ENCODE measurements at regions not wholly inside any gene's neighbourhood (a gene's known extent, or its start where the extent isn't known, plus 50 kb on each side); places are given as distances from the start of the nearest gene placed in this dataset.

DNA sequence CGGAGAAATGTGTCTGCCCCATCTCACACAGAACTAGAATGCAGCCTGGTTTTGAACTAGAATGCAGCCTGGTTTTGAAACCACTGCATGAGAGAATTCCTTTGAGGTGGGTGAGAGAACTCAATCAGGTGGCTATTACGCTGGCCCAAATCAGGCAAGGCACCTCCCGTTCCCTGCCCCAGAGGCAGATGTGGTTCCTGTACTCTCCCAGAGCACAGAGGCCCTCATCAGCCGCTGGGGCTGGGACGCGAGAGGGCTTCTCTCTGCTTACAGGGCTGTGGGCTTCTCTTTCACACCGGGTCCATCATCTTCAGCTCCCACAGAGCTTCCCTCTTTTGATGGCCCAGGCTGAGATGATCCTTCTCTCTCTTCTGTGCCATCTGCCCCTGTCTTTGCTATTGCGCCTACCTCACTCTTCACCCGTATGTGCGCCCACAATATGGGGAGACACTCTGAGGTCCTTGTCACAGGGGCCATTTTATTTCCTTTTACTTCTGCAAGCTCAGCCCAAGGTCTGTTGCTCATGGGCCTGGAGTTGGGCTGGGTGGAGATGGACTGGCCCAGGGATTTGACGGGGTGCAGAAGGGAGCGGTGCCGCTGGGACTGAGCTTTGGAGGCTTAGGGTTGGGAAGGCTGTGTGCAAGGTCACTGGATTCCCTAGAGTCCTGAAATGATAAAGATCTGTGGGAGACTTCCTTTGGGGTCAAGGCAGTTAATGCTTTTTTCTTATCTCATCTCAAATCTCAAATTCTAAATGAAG, 84.4 kb upstream of the HS6ST1 start:
- CTCF ChIA-PET (ENCODE audit: low intra/inter-chr PET ratio): no interaction called here
- Histone ChIP-seq H3K27ac (ENCODE audit: extremely low read depth, low read depth, low read length) (no peak overlapping the region), H3K4me3 (no peak overlapping the region), H2AFZ (ENCODE audit: low read depth, low read length) (no peak overlapping the region), H3K9ac (ENCODE audit: insufficient read depth in 1 of 2, low read depth in 2 of 2, low read length in 2 of 2) (no peak overlapping the region), H3K9me3 (replicated peaks; ENCODE audit: control insufficient read depth, insufficient read depth, low read depth, low read length) (no peaks in the 10 kb centered on the region), H3K79me2 (ENCODE audit: control insufficient read depth, insufficient read depth, low read length) (no peaks in the 10 kb centered on the region), H3K4me1 (replicated peaks in 1 of 2; ENCODE audit: control insufficient read depth in 2 of 2, insufficient read depth in 2 of 2, low read length in 2 of 2) (no peaks in the 10 kb centered on the region; a peak in 1 of 5 replicates), H3K36me3 (ENCODE audit: control insufficient read depth, insufficient read depth, low read length) (no peaks in the 10 kb centered on the region), H3K4me2 (ENCODE audit: insufficient read depth, low read length) (no peak overlapping the region), H3K27me3 (ENCODE audit: control insufficient read depth in 2 of 2, insufficient read depth in 2 of 2, low read length in 2 of 2) (peaks cover 8 to 42% of the 10 kb centered on the region in 2 experiments; a peak in 4 of 5 replicates), H3K9me1 (ENCODE audit: control insufficient read depth, insufficient read depth, low read length) (no peaks in the 10 kb centered on the region), H4K20me1 (replicated peaks; ENCODE audit: control insufficient read depth, insufficient read depth, low read length) (no peaks in the 10 kb centered on the region)
- 13% methylated on average over 13 of the region's 13 CpGs for WGBS (ENCODE audit: insufficient coverage, low coverage, missing lambda C conversion rate)
- no peak for TF ChIP-seq DNMT1 (IDR thresholded peaks at IDR 0.05)
- TF ChIP-seq, protein P1, sequence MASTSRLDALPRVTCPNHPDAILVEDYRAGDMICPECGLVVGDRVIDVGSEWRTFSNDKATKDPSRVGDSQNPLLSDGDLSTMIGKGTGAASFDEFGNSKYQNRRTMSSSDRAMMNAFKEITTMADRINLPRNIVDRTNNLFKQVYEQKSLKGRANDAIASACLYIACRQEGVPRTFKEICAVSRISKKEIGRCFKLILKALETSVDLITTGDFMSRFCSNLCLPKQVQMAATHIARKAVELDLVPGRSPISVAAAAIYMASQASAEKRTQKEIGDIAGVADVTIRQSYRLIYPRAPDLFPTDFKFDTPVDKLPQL (IDR thresholded peaks at IDR 0.05; ENCODE audit: extremely low read depth, insufficient read length): no peak
- no peak for TF ChIP-seq GTF2F1 (IDR thresholded peaks at IDR 0.05; ENCODE audit: low read depth, low read length)
- DNase-seq (ENCODE audit: extremely low read depth in 1 of 4, low spot score in 3 of 4): no peak
- no peak for FAIRE-seq
- ATAC-seq: no peak
- no TSS peak for BruUV-seq (replicated peaks)
- POLR2A ChIA-PET: interaction anchor here (0.5 kb wide), 1 partner anchor 83 kb away, joined by 3 read pairs; no protein-coding TSS in a partner anchor
- intact Hi-C loops (cut with micrococcal nuclease) (no loop called here), in situ Hi-C loops (cut with MboI) (no loop called here)
